Stimulated activated naive CD8-positive, alpha-beta T cell treated with anti-CD3 and anti-CD28 coated beads, Interleukin-15, Interleukin-2, amounts not matched to agents 100 U/mL and 50 U/mL, for 24 hours (primary cell): ENCODE measurements at regions not wholly inside any gene's neighbourhood (a gene's known extent, or its start where the extent isn't known, plus 50 kb on each side); places are given as distances from the start of the nearest gene placed in this dataset.
"Not testable (repeated sequence)": the region's sequence is repeated elsewhere in the genome, so short reads cannot be mapped to it uniquely, and the experiment has no call there.

Source experiments
- ATAC-seq: fragments of 150-1000 bp; cut with Tn5 transposase; one replicate; pipeline ENCODE4 v1.10.0; 2021
- DNase-seq: peaks from one replicate; pipeline ENCODE4 v3.0.0; 2021

DNA sequence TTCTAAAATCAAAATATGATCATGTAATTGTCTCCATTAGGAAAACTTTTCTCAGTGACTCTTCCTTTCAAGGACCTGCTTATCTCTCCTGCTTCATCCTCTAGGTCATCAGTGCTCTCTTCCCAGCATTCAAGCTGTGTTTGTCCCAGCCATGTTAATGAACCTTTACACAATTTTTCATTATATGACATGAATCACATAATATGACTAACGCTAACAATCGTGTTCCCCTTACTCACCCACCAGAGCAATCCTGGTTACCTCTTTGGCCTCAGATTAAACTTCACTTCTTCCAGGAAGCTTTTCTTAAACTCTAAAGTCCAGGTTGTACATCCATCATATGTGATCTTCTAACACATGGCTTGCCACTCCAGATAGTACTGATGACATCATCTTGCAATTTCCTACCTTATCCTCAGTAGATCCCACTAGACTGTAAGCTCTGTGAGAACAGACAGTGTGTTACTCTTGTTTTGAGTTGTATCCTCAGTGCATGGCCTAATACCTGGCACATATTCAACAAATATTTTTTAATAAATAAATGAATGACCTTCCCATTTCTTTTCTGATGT, 882.9 kb upstream of the ZEB2 start:
- DNase-seq, result no peak

DNA sequence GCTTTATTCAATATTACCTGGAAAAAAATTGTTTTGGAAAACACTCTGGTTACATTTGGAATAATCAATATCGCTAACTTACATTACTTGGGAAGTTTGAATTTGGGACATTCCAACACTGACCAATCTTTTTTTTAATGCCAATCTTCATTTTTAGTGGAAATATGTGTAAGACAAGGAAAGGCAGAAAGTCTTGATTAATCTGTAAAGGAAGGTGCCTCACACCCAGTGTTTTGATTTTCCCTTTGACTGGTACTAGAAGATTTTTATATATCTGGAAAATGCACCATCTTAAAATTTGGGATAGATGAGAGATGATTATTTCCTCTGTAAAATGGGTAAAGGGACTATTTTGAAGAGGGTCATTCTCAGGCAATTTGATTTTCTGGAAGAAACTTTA, 879.2 kb upstream of the ZEB2 start:
- no peak for DNase-seq
- no peak for ATAC-seq

More for the DNA sequence above, 882.9 kb upstream of the ZEB2 start:
- ATAC-seq, result no peak

DNA sequence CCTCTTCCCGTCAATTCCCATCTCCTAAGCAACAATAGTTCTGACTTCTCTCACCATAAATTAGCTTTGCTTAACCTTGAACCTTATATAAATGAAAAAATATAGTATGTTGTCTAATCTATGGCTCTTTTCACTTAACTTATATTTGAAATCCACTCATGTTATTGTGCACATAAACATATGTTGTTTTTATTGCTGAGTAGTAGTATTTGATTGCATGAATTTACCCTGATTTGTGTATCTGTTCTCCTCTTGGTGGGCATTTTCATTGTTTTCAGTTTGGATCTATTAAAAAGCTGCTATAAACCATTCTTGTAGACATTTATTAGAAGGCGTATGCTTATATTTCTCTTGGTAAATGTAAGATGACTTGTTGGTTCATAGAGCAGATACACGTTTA, 874.3 kb upstream of the ZEB2 start:
- DNase-seq, result no peak
- no peak for ATAC-seq

DNA sequence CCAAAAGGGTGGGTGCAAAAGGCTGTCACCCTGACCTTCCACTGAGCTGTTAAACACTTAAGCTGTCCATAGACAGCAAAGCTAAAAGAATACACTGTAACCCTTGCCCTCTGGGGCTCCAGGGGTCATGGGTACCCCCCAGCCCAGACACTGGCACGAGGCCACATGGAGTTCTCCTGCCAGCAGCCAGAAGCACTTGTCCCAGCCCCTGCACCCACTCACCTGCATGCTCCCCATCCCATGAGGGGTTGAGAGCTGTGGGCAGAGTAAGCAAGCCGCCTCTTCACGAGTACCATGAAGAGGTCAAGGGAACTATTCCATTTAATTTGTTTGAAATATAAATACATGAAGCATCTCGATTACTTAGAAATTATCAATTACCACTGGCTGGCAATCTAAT, 867.1 kb upstream of the ZEB2 start:
- ATAC-seq (no peak), DNase-seq (no peak)

DNA sequence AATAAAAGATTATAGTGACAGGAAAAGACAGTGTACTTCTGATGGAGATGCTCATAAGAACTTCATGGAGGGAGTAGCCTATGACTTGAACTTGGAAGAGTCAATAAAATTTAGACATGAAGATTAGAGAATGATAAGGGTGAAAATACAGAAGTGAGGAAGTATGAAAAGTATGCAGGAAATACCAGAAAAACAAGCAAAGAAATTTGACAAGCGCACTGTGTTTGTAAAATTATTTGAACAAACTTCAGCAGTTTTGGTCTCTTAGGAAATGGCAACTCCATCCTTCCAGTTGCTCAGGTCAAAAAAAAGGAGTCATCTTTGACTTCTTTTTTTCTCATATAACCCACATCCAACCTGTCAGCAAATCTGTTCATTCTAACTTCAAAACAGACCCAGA, 864.0 kb upstream of the ZEB2 start:
- DNase-seq, result no peak
- no peak for ATAC-seq

DNA sequence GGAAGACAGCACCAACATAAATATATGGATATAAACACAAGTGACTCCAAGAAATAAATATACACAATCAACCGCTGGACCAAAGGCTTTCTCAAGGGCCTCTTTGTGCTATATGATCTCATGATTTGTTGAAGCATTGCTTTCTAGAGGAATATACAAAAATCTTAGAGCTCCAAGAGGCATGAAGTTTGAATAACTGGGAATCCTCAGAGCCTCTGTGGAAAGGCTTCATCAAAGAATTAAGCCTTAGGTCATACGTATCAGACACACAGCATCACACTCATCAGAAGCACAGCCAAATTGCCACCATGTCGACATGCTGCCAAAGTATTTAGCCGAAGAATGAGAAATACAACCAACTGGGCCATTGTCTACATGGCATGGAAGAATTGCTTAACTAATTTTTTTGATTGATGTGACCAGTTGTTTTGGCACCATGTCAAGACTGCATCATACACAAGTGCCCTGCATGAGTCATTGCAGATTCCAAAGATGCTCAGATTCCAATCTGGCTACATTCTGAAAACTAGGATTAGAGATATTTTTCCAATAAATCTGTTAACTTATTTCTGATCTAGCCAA, 860.6 kb upstream of the ZEB2 start:
- DNase-seq (no peak), ATAC-seq (no peak)

DNA sequence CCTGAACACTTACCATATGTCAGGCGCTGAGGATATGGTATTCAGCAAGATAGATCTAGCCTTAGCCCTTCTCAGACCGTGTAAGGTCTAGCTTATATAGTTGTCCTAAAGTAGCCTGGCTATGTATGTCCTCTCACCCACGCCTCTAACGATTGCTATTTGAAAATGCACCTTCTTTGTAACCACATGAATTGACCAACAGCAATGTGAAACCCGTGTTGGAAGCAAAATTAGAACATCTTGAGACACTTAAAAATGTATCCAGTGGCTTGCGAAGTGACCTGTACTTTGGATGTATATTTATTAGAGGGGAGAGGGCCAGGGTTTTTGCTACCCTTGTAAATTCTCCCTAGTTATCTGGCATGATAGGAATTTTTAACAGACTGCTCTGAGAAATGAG, 860.0 kb upstream of the ZEB2 start:
- ATAC-seq, result no peak
- DNase-seq, result no peak

DNA sequence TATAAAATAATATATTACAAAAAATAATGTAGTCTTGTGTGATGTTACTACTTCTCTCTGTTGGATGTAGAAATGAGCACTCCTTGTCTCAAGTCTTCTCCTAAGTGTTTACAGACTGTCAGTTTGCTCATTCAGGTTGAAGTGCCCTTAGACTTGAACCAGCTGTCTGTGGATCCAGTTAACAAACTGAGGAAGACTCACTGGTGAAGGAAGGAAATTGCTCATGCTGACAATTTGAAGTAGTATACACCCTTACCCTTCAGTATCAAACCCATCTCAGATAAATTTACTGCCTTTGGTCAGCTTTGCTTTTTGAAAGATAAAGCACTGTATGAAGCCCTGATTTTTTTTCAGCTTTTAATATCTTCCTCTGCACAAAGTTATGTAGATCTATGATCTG, 854.2 kb upstream of the ZEB2 start:
- ATAC-seq (no peak), DNase-seq (no peak)

DNA sequence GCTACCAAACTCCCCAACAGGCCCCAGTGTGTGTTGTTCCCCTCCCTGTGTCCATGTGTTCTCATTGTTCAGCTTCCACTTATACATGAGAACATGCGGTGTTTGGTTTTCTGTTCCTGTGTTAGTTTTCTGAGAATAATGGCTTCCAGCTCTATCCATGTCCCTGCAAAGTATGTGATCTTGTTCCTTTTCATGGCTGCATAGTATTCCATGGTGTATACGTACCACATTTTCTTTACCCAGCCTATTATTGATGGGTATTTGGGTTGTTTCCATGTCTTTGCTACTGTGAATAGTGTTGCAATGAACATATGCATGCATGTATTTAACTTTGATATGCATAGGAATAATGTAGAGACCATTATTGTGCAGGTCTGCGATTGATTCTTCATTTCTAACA, 847.4 kb upstream of the ZEB2 start:
- not testable (repeated sequence) for ATAC-seq, DNase-seq

DNA sequence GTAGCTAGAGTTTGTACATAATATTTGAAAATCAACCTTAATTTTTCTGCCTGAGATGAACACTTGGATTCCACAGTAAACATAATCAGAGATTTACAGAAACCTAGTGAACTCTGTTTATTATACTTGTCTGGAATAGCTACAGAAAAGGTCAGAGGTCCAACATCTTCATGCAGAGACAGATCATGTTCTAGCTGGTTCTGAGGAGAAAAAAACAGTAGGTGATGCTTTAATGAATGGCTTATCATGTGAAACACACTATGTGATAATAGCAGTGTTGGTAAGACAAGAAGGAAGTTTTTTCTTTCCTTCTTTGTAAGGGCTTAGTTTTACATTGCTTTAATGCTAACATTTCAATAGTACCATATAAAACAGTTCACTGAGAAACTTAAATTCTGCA, 846.4 kb upstream of the ZEB2 start:
- ATAC-seq (no peak), DNase-seq (no peak)

DNA sequence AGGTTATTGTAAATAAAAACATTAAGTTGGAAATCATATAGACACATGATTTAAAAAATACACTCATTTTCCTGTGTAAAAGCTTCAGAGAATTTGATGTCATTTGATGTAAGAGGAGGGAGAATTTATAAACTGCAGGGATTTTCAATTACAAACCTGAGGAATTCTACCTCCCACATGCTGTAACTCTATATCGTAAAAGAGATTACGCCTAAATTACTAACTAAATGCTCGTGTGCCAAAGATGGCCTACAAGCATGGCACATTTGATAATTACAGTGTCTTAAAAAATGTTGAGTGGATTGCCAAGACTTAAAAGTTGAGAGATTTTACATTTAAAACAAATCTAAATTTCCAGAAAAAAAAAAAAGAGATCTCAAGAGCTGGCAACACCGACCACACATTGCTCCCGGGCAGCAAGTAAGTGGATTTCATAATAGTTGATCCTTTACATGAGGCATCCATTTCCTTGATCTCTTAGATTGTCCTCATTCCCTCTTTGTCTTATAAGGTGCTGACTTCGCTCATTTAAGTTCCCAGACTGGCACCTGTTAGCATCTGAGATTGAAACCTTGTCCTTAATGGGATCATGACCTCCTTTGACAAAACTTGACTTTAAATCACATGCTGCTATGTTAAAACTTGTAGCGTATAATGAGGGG, 840.3 kb upstream of the ZEB2 start:
- ATAC-seq, result no peak
- DNase-seq, result no peak

DNA sequence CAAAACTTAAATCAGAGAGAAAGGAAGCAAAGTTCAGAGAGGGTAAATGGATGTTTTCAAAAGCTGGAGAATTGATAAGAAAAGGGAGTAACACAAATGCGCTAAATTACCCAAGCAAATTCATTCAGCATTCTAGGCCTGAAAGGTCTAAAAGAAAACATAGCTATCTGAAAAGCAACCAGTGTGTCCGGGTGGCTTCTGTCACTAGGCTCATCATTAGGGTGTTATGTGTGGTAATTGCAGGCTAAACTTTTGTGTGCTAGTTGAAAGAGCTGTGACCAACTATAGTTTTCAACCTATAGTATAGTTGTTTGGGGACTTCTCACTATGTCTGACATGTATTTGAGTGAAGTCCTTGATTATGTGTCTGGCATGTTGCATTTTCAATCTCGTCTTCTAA, 839.6 kb upstream of the ZEB2 start:
- no peak for DNase-seq
- ATAC-seq, result no peak

DNA sequence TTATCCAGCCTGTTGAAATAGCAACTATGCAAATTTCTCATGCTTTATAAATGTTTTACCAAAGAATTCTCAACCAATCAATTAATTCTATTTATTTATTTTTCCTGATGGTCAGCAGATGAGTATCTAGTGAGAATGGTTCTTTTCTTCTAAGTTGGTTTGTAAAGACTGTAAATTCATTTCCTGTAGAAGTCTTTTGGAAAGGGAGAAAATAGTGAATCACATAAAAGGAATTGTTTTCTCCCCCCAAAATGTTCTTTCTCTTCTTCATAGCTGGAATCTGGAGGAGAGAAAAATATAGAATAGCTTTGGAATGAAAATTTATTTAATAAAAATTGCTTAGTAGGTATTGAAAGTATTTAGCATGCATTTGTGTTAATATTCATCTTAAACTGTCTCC, 836.1 kb upstream of the ZEB2 start:
- ATAC-seq (no peak), DNase-seq (no peak)

DNA sequence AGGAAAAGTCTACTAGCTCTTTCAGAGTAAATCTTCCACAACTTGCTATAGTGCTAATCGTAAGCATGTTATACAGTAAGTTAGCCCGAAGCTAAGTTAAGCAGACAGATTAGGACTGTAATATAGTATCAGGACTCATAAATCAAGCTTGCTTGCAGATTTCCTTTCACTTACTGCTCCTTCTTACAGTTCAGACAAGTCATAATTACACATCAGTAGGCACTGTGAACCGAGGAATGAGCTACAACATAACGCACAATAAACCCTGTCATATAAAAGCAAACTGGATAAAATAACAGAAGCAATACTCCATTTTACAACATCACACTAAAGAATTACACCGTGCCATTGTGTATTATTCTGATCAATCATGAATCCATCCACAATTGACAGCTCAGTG, 832.6 kb upstream of the ZEB2 start:
- no peak for DNase-seq
- no peak for ATAC-seq

DNA sequence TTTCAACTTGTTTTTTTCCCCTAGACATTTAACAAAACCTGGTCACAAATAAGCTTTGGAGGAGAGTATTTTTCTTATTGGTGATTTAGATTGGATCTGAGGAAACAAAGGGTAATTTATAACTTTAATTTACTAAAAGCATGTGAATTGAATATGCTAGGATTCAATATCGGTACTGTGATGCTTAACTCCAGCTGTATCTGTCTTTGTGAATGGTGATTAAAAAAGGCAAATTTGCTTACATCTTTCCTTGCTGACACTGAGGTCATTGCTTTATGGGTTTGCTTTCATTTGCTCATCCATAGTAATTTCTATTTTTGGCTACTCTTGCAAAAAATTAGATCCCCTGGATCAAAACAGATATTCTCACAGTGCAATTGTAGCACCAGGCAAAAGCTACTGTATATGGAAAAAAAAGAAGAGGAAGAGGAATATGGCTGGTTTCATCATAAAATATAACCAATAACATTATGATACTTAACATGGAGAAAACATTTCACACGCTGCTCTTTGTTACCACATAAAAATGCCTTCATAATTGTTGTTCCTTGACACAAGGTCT, 832.0 kb upstream of the ZEB2 start:
- ATAC-seq, result no peak
- no peak for DNase-seq

DNA sequence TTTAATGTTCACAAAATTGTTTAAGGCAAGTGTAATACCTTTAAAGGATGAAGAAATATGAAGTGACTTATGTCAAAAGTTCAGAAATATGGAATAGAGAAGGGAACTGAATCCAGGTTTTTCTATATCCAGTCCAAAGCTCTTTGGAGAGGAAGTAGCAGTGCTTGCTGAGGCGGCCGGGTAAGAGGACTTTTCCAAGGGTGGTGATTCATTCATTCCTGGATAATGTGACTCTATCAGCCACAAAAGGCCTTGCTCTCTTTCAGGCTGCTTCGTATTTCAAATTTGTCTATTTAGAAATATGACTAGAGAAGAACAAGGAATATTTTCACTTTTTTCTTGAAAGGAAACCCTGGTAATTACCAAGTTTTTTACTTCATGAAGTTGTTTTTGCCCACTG, 830.1 kb upstream of the ZEB2 start:
- ATAC-seq, result no peak
- DNase-seq, result no peak

DNA sequence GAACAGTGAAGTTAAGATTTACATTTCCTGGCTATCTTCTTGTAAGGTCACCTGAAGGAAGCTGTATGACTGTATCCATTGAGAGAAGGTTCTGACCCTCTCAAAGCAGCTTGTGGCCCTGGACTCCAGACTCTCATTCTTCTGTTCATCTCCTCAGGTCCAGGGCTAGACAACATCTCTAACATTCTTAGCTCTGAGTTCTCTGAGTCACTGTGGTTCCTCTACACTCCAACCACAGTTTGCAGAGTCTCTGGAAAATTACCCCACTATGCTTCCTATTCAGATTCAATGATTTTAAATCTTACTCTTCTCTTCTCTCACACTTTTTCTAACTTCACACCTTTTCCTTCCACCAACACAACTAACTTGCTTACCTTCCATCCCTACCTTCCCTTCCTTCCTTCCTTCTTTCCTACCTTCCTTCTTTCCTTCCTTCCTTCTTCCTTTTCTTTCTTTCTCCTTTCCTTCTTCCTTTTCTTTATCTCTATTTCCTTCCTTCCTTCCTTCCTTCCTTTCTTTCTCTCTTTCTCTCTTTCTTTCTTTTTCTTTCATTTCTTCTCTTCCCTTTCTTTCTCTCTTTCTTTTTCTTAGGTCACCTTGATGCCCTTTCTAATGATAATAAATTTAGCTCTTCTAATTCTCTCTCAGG, 824.3 kb upstream of the ZEB2 start:
- DNase-seq (no peak), ATAC-seq (no peak)

DNA sequence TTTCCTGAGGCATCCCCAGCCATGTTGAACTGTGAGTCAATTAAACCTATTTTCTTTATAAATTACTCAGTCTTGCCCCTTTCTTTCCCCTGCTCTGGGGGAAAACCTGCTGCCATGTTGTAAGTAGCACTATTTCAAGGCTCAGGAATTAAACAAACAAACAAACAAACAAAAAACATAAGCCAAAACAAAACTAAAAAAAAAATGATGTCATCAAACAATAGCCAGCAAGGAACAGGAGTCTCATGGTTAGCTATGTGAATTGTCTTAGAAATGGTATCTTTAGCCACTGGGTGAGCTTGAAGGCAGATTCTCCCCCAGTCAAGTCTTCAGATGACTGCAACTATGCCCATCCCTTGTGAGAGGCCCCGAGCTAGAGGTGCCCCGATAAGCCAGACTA, 823.4 kb upstream of the ZEB2 start:
- DNase-seq, result no peak
- no peak for ATAC-seq

DNA sequence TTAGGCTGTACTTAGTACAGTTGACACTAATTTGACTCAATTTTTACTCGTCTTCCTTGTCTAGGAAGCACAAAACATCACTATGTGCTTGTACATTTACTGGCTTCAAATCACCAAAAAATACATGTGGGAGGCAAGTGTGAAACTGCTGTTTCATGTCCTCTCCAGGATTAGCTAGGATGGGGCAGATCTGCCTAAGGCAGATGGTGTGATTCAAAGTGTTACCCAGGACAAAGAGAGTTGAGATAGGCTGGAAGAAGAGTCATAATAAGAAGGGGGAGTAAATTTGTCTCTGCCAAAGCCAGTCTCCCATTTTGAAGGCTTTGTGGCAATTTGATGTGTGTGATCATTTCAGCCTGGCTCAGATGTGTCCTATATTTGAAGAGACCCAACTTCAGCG, 821.6 kb upstream of the ZEB2 start:
- DNase-seq, result no peak
- ATAC-seq, result no peak

DNA sequence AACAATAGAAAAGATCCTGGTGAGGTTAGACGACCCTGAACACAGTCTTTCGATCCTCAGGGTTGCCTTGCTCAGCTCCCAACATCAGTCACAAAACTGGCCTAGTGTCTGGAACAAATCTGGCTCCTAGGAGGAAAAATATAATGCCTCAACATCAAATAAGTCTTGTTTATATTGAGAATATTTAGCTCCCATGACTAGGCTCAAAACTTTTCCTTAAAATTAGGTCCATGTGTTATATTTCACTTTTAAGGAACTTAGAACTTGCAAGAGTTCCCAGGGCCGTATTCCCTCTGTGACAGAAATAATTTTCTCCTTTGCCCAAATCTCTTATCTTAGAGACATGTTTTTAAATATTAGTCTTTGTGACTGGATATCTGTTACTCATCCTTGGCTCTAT, 819.7 kb upstream of the ZEB2 start:
- DNase-seq (no peak), ATAC-seq (no peak)

DNA sequence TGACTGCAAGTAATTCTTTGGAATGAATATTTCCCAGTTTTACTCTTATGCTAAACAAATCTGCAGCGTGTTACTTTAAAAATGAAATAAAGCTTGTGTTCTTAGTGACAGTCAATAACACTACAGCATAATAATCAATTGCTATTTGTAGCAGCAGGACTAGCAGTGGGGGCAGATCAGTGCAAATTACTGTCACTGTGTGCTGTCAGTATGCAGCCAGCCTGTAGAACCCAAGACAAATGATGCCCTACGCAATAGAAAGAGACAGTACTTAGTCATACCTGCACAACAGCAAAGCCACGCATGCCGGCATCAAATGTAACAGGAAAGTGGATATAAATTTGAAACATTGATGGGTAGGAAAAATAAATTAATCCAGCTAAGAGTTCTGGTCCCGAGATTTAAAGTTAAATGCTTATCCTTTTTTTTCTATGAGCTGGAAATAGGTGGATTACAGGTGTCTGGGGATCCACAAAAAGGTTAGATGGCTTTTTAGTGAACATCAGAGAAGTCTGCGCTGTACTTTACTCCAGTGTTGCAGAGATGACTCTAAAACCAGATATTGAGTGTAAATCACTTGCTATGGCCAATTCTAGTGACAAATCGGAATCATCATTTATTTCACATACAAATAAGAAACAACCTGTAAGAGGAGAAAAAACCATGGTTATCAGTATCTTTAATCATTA, 812.4 kb upstream of the ZEB2 start:
- DNase-seq (no peak), ATAC-seq (no peak)

DNA sequence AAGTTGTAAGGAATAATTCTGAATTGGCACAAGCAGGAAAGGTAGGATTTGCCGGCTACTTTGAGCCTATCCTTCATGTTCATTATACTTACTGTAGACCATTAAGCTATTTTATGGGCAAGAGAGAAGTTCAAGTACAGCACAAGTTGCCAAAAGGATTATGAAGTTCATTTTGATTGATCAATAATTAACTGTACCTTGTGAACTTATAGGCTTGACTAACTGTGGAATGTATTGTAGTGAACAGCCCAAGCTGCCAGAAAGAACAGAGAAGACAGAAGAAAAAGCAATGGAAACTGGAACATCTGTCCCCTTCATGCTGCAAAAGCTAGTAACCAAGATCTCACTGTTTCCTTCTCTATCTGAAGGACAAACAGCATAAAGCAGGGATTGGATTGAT, 810.1 kb upstream of the ZEB2 start:
- no peak for DNase-seq

DNA sequence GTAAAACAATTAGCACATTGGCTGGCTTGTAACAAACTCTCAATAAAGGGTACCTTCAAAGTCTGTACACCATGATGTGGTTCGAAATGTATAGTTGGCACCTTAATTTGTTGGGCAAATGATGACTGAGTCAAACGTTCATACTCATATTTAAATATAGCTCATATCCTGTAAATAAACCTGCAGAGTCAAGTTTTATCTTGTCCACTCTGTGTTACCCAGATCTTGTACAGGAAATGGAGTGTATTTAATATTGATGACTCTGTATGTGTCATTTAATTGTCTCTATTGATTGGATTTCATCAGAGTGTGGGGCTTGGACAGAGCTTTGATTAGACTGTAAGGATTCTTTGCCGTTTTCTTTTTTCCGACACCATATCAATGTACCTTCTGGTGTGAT, 805.6 kb upstream of the ZEB2 start:
- DNase-seq (no peak), ATAC-seq (no peak)

More for the DNA sequence above, 810.1 kb upstream of the ZEB2 start:
- no peak for ATAC-seq
